MCF 10A (cell line): ENCODE measurements at regions not wholly inside any gene's neighbourhood (a gene's known extent, or its start where the extent isn't known, plus 50 kb on each side); places are given as distances from the start of the nearest gene placed in this dataset.

Source experiments
- BruUV-seq: library from RNA; stranded (reverse); fragments of 400-500 nt; replicated peaks from 2 replicates; lab custom pipeline; 2021; lab: Mats Ljungman, UMichigan
- CTCF ChIA-PET: fragments of 300-600 bp; sonication (Branson Sonifier 250); formaldehyde crosslinking; extraction: SDS; loops from one replicate; lab custom pipeline; 2021; ENCODE audit warnings: antibody characterized with exemption, inconsistent platforms; lab: Yijun Ruan, JAX
- POLR2A ChIA-PET: fragments of 300-600, 350-650 bp; sonication (Branson Sonifier 250); formaldehyde crosslinking; extraction: SDS; loops from one replicate; lab custom pipeline; 2020; ENCODE audit warnings: antibody characterized with exemption, inconsistent platforms; lab: Yijun Ruan, JAX
- DNase-seq: peaks from one replicate; pipeline ENCODE4 v3.0.0-alpha.2; 2018; ENCODE audit not compliant: unreplicated experiment
- H3K27ac Mint-ChIP-seq: one replicate; pipeline ENCODE4 v1.8.0; 2022; ENCODE audit warnings: mild to moderate bottlenecking, low read depth, mixed read lengths; ENCODE audit not compliant: unreplicated experiment
- H3K27me3 Mint-ChIP-seq: one replicate; pipeline ENCODE4 v1.8.0; 2022; ENCODE audit warnings: mixed read lengths; ENCODE audit not compliant: insufficient read depth, unreplicated experiment
- H3K36me3 Mint-ChIP-seq: one replicate; pipeline ENCODE4 v1.8.0; 2022; ENCODE audit warnings: mild to moderate bottlenecking, moderate library complexity, mixed read lengths; ENCODE audit not compliant: insufficient read depth, unreplicated experiment
- H3K4me1 Mint-ChIP-seq: one replicate; pipeline ENCODE4 v1.8.0; 2022; ENCODE audit warnings: mixed read lengths; ENCODE audit not compliant: insufficient read depth, unreplicated experiment
- H3K4me3 Mint-ChIP-seq: one replicate; pipeline ENCODE4 v1.8.0; 2022; ENCODE audit warnings: mild to moderate bottlenecking, moderate library complexity, mixed read lengths; ENCODE audit not compliant: unreplicated experiment
- H3K9me3 Mint-ChIP-seq: one replicate; pipeline ENCODE4 v1.8.0; 2022; ENCODE audit warnings: mixed read lengths; ENCODE audit not compliant: unreplicated experiment
- intact Hi-C: fragments of 100-400 bp; cut with micrococcal nuclease; formaldehyde crosslinking; loops from 2 replicates; pipeline ENCODE4 v1.14.1; 2022
- TF ChIP-seq, protein P1 (sequence below): fragments of 200-600 bp; IDR thresholded peaks from one replicate; pipeline ENCODE4 v1.8.0; 2022; ENCODE audit warnings: antibody characterized with exemption, mild to moderate bottlenecking; ENCODE audit not compliant: unreplicated experiment

DNA sequence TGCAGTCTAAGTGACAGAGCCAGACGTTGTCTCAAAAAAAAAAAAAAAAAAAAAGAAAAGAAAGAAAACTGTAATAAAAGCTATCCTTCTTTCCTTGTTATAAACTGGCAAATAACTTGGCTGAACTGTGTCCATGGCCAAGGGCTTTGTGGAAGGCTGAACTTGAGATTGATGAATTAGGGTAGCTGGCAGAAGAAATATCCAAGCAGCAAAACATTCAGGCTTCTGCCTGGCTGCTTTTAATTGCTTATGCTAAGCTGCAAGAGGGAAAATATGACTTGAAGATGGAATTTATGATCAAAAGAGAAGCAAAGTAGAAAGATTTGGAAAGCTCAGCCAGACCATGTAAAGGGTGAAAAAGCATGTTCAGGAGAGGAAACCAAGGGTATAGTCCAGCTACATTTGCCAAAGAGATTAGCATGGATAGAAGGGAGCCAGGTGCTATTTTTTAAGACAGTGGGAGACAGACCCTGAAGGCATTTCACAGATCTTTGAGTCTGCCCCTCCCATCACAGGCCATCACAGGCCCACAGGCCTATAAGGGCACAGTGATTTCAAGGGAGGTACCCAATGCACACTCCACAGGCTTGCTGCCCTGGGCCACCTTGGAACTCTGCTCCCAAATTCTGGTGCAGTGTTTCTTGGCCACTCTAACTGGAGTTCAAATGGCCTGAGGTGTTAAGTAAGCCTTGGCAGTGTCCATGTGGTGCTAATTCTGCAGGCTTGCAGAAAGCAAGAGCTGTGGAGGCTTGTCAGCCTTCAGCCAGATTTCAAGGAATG is 226.0 kb downstream of the AEBP2 start:
- H3K4me1 Mint-ChIP-seq: no peaks in the 10 kb centered on the region
- intact Hi-C loops: no loop called here
- no TSS peak for BruUV-seq
- no peak overlapping the region for H3K4me3 Mint-ChIP-seq
- no peak overlapping the region for H3K27ac Mint-ChIP-seq
- ChIA-PET POLR2A (no interaction called here), CTCF (interaction anchor here (0.6 kb wide), 2 partner anchors 11 to 1315 kb away, joined by 3 read pairs; no protein-coding TSS in a partner anchor)
- H3K27me3 Mint-ChIP-seq: no peaks in the 10 kb centered on the region
- peaks cover 6% of the 10 kb centered on the region for H3K9me3 Mint-ChIP-seq
- TF ChIP-seq, protein P1, sequence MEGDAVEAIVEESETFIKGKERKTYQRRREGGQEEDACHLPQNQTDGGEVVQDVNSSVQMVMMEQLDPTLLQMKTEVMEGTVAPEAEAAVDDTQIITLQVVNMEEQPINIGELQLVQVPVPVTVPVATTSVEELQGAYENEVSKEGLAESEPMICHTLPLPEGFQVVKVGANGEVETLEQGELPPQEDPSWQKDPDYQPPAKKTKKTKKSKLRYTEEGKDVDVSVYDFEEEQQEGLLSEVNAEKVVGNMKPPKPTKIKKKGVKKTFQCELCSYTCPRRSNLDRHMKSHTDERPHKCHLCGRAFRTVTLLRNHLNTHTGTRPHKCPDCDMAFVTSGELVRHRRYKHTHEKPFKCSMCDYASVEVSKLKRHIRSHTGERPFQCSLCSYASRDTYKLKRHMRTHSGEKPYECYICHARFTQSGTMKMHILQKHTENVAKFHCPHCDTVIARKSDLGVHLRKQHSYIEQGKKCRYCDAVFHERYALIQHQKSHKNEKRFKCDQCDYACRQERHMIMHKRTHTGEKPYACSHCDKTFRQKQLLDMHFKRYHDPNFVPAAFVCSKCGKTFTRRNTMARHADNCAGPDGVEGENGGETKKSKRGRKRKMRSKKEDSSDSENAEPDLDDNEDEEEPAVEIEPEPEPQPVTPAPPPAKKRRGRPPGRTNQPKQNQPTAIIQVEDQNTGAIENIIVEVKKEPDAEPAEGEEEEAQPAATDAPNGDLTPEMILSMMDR: no peak
- no peaks in the 10 kb centered on the region for H3K36me3 Mint-ChIP-seq
- peak; percentile 11 for DNase-seq

DNA sequence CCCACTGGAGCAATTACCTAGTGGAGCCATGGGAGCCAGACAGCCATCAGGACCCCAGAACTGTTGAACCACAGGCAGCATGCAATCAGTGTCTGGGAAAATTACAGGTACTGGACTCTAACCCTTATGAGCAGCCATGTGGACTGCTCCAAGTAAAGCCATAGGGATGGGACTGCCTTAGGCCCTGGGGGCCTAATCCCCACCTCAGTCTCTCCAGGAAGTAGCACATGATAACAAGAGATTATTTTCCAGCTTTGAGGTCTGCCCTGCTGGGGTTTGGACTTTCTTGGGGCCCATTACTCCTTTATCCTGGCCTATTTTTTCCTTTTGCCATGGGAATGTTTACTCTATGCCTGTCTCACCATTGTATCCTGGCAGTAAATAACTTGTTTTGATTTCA is 226.8 kb downstream of the AEBP2 start:
- TF ChIP-seq, protein P1: no peak
- no peak overlapping the region for H3K27ac Mint-ChIP-seq
- H3K27me3 Mint-ChIP-seq: no peaks in the 10 kb centered on the region
- no TSS peak for BruUV-seq
- no peaks in the 10 kb centered on the region for H3K4me1 Mint-ChIP-seq
- POLR2A ChIA-PET: no interaction called here
- DNase-seq: no peak
- H3K4me3 Mint-ChIP-seq: no peak overlapping the region
- CTCF ChIA-PET: no interaction called here
- H3K9me3 Mint-ChIP-seq: peaks cover 6% of the 10 kb centered on the region
- intact Hi-C loops: no loop called here
- no peaks in the 10 kb centered on the region for H3K36me3 Mint-ChIP-seq

DNA sequence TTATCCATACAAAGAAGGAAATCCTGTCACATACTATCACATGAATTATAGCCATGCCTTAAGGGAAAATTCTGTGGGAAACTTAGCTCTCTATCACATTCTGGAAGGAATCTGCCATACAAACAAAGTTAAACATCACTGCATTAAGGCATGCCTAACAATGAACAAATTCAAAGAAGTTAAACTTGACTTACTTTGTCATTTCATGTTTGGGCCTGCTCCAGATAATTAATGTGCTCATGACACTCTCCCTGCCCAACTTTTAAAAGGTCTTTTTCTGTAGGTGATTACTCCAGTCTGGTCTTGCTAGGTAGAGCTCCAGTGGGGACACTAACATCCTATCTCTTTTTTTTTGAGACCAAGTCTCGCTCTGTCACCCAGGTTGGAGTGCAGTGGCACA is 230.5 kb downstream of the AEBP2 start:
- Mint-ChIP-seq H3K9me3 (no peaks in the 10 kb centered on the region), H3K27ac (no peak overlapping the region), H3K4me1 (no peaks in the 10 kb centered on the region), H3K4me3 (no peak overlapping the region), H3K36me3 (no peaks in the 10 kb centered on the region), H3K27me3 (no peaks in the 10 kb centered on the region)
- ChIA-PET POLR2A (no interaction called here), CTCF (no interaction called here)
- DNase-seq: no peak
- BruUV-seq: no TSS peak
- TF ChIP-seq, protein P1: no peak
- intact Hi-C loops: no loop called here

DNA sequence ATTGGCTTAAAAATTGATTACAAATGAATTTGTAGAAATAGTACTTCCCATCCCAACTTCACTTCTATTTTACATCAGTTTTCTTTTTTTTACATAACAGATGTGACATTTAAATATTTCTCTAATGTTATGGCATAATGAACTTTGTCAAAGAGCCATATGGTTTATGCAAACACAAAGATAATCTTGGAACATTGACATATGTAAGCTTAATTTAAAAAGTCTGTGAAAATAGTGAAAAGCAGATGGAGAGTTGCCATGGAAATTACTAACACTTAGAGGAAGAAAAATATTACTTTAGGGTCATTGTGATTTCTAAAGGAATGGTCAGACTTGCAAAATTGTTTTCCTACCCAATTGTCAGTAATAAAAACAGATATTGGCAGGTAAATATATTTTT is 232.4 kb downstream of the AEBP2 start:
- no peak overlapping the region for H3K27ac Mint-ChIP-seq
- intact Hi-C loops: no loop called here
- TF ChIP-seq, protein P1: no peak
- BruUV-seq: no TSS peak
- ChIA-PET POLR2A (interaction anchor here (0.6 kb wide), 1 partner anchor 314 kb away, joined by 3 read pairs; no protein-coding TSS in a partner anchor), CTCF (interaction anchor here (1.2 kb wide), 1 partner anchor 60 kb away, joined by 3 read pairs; no protein-coding TSS in a partner anchor)
- no peaks in the 10 kb centered on the region for H3K9me3 Mint-ChIP-seq
- DNase-seq: no peak
- no peaks in the 10 kb centered on the region for H3K36me3 Mint-ChIP-seq
- H3K4me1 Mint-ChIP-seq: no peaks in the 10 kb centered on the region
- no peaks in the 10 kb centered on the region for H3K27me3 Mint-ChIP-seq
- H3K4me3 Mint-ChIP-seq: no peak overlapping the region
